Uterus (tissue), 2 donors: ENCODE measurements at regions not wholly inside any gene's neighbourhood (a gene's known extent, or its start where the extent isn't known, plus 50 kb on each side); places are given as distances from the start of the nearest gene placed in this dataset.

Experiments
- POLR2A ChIP-seq, 2 donors: fragments of 450-650 bp; IDR thresholded peaks; one replicate each; pipeline ENCODE4 v1.6.1; 2016; ENCODE audit warnings: antibody characterized with exemption in 2 of 2, mild to moderate bottlenecking in 1 of 2, moderate library complexity in 1 of 2
- TF ChIP-seq, protein P1 (sequence below), 4 experiments: fragments of 200-600 bp in 2 of 4; fragments of 450-650 bp in 2 of 4; sonication (generic) in 2 of 4; IDR thresholded peaks; one replicate each; pipeline ENCODE4 v1.5.1; 2016 to 2019; ENCODE audit warnings: antibody characterized with exemption in 4 of 4, mild to moderate bottlenecking in 2 of 4, moderate library complexity in 1 of 4

DNA sequence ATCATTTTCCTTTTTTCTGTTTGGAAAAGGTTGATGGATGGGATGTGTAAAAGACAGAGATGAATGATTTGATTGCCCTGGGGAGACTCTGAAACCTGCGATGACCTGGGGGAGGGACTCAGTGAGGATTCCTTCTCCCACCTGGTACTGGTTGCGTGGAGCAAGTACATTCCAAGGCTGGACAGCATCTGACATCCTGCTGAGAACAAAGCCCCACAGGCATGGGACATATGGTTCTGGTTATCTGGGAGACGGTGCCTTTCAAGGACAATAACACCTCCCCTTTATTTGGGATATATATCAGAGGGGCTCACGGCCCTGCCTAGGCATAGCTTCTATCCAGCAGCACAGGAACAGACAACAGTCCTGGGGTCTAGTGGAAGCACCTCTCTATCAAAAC lies 527.8 kb downstream of the METTL15 start:
- TF ChIP-seq, protein P1, sequence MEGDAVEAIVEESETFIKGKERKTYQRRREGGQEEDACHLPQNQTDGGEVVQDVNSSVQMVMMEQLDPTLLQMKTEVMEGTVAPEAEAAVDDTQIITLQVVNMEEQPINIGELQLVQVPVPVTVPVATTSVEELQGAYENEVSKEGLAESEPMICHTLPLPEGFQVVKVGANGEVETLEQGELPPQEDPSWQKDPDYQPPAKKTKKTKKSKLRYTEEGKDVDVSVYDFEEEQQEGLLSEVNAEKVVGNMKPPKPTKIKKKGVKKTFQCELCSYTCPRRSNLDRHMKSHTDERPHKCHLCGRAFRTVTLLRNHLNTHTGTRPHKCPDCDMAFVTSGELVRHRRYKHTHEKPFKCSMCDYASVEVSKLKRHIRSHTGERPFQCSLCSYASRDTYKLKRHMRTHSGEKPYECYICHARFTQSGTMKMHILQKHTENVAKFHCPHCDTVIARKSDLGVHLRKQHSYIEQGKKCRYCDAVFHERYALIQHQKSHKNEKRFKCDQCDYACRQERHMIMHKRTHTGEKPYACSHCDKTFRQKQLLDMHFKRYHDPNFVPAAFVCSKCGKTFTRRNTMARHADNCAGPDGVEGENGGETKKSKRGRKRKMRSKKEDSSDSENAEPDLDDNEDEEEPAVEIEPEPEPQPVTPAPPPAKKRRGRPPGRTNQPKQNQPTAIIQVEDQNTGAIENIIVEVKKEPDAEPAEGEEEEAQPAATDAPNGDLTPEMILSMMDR (IDR thresholded peaks at IDR 0.05): no peak
- TF ChIP-seq POLR2A (IDR thresholded peaks at IDR 0.05): no peak
